ENCODE measurements at regions not wholly inside any gene's neighbourhood (a gene's known extent, or its start where the extent isn't known, plus 50 kb on each side); places are given as distances from the start of the nearest gene placed in this dataset.
"Not testable (repeated sequence)": the region's sequence is repeated elsewhere in the genome, so short reads cannot be mapped to it uniquely, and the experiment has no call there.

GRCh38 chr2:89979826-89980537 is 1288.5 kb downstream of the RPIA start:
- H3K27ac Mint-ChIP-seq, CTCF ChIA-PET, DNase-seq: not testable (repeated sequence)

DNA sequence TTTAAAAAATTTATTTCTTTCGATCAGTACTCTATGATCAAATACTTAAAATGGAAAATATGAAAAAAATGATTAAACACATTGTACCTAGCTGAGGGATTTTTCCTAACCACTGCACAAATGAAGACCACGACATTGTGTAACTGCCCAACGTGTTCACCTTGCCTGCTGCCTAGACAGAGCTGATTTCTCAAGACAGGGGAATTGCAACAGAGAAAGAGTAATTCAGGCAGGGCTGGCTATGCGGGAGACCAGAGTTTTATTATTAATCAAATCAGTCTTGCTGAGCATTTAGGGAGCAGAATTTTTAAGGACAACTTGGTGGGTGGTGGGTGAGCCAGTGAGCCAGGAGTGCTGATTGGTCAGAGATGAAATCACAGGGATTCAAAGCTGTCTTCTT is 1290.8 kb downstream of the RPIA start:
- H3K4me1 Mint-ChIP-seq, H3K36me3 Mint-ChIP-seq, CTCF ChIA-PET, H3K27me3 Mint-ChIP-seq, H3K27ac Mint-ChIP-seq, H3K9me3 Mint-ChIP-seq, DNase-seq, H3K4me3 Mint-ChIP-seq: not testable (repeated sequence)

More at GRCh38 chr2:89979826-89980537, 1288.5 kb downstream of the RPIA start:
- H3K36me3 Mint-ChIP-seq, H3K27me3 Mint-ChIP-seq, H3K4me1 Mint-ChIP-seq, H3K4me3 Mint-ChIP-seq, H3K9me3 Mint-ChIP-seq: not testable (repeated sequence)

GRCh38 chr2:89985650-89986049 is 1294.2 kb downstream of the RPIA start:
- H3K4me3 Mint-ChIP-seq: not testable (repeated sequence)

DNA sequence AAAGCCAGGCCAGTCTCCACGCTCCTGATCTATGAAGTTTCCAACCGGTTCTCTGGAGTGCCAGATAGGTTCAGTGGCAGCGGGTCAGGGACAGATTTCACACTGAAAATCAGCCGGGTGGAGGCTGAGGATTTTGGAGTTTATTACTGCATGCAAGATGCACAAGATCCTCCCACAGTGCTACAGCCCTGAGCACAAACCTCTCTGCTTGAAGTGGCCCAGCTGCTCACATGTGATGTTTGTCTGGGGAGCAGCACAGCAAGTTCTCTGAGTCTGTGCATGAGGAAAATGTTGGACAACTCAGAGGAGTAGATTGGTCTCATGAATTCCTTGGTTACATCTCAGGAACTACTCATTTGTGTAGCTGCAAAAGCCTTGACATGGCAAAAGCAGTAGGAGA is 1295.1 kb downstream of the RPIA start:
- H3K36me3 Mint-ChIP-seq, H3K27ac Mint-ChIP-seq, H3K9me3 Mint-ChIP-seq, H3K27me3 Mint-ChIP-seq, H3K4me3 Mint-ChIP-seq, DNase-seq, H3K4me1 Mint-ChIP-seq, CTCF ChIA-PET: not testable (repeated sequence)

More at GRCh38 chr2:89985650-89986049, 1294.2 kb downstream of the RPIA start:
- H3K27ac Mint-ChIP-seq, H3K36me3 Mint-ChIP-seq, DNase-seq, CTCF ChIA-PET, H3K27me3 Mint-ChIP-seq, H3K4me1 Mint-ChIP-seq, H3K9me3 Mint-ChIP-seq: not testable (repeated sequence)

- H3K36me3 Mint-ChIP-seq, H3K4me1 Mint-ChIP-seq, H3K27ac Mint-ChIP-seq, H3K4me3 Mint-ChIP-seq, DNase-seq, CTCF ChIA-PET, H3K9me3 Mint-ChIP-seq, H3K27me3 Mint-ChIP-seq: not testable (repeated sequence)
Measured at GRCh38 chr2:89996779-89997178, 1305.3 kb downstream of the RPIA start.

- H3K27ac Mint-ChIP-seq, CTCF ChIA-PET, H3K9me3 Mint-ChIP-seq, DNase-seq, H3K36me3 Mint-ChIP-seq, H3K27me3 Mint-ChIP-seq, H3K4me3 Mint-ChIP-seq, H3K4me1 Mint-ChIP-seq: not testable (repeated sequence)
Measured at GRCh38 chr2:90004553-90004952, 1313.1 kb downstream of the RPIA start.

- H3K4me1 Mint-ChIP-seq, H3K36me3 Mint-ChIP-seq, CTCF ChIA-PET, H3K9me3 Mint-ChIP-seq, DNase-seq, H3K4me3 Mint-ChIP-seq, H3K27me3 Mint-ChIP-seq, H3K27ac Mint-ChIP-seq: not testable (repeated sequence)
Measured at GRCh38 chr2:90010442-90011100, 1319.1 kb downstream of the RPIA start.

DNA sequence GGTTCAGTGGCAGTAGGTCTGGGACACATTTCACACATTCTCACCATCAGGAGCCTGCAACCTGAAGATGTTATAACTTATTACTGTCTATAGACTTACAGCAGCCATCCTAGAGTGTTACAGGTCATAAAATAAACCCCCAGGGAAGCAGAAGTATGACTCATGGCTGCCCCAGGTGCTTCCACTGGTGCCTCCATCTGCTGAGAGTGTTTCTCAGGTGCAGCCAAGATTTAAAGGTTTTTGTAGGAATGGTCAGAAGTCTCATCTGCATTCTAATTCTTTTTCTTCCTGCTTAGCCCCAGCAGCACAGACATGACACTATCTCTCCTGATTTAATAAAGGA is 1319.6 kb downstream of the RPIA start:
- H3K27ac Mint-ChIP-seq, H3K4me1 Mint-ChIP-seq, CTCF ChIA-PET, H3K36me3 Mint-ChIP-seq, H3K9me3 Mint-ChIP-seq, DNase-seq, H3K4me3 Mint-ChIP-seq, H3K27me3 Mint-ChIP-seq: not testable (repeated sequence)

- H3K36me3 Mint-ChIP-seq, H3K9me3 Mint-ChIP-seq, DNase-seq, H3K27me3 Mint-ChIP-seq, H3K27ac Mint-ChIP-seq, H3K4me3 Mint-ChIP-seq, H3K4me1 Mint-ChIP-seq, CTCF ChIA-PET: not testable (repeated sequence)
Measured at GRCh38 chr2:90019908-90020307, 1328.4 kb downstream of the RPIA start.

GRCh38 chr2:90021234-90021633 is 1329.8 kb downstream of the RPIA start:
- H3K4me3 Mint-ChIP-seq, H3K27ac Mint-ChIP-seq, H3K9me3 Mint-ChIP-seq, DNase-seq, H3K4me1 Mint-ChIP-seq, H3K36me3 Mint-ChIP-seq, CTCF ChIA-PET, H3K27me3 Mint-ChIP-seq: not testable (repeated sequence)

- H3K4me1 Mint-ChIP-seq, H3K9me3 Mint-ChIP-seq, CTCF ChIA-PET, H3K4me3 Mint-ChIP-seq, H3K27ac Mint-ChIP-seq, H3K27me3 Mint-ChIP-seq, DNase-seq, H3K36me3 Mint-ChIP-seq: not testable (repeated sequence)
Measured at GRCh38 chr2:90027231-90027643, 1335.8 kb downstream of the RPIA start.

- H3K27me3 Mint-ChIP-seq, CTCF ChIA-PET, H3K36me3 Mint-ChIP-seq, H3K27ac Mint-ChIP-seq, H3K9me3 Mint-ChIP-seq, H3K4me1 Mint-ChIP-seq, DNase-seq, H3K4me3 Mint-ChIP-seq: not testable (repeated sequence)
Measured at GRCh38 chr2:90028381-90029079, 1337.1 kb downstream of the RPIA start.

DNA sequence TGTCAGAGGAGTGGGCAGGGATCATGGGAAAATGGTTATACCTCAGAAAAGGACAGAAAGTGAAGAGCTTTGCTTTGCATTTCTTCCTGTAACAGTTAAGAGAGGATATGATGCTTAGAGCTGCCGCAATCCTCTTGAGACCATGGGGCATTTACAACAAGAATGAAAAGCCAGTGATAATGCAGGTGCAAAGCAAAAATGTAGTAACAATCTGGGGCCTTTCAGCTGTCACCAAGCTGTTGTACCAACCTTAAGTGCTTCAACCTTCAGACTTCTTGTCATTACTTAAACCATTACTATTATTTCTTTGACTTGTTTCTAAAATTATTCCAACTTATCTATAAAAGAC is 1337.6 kb downstream of the RPIA start:
- not testable (repeated sequence) for H3K27ac Mint-ChIP-seq

GRCh38 chr2:90032269-90032668 is 1340.8 kb downstream of the RPIA start:
- CTCF ChIA-PET, H3K4me1 Mint-ChIP-seq, H3K36me3 Mint-ChIP-seq, H3K27me3 Mint-ChIP-seq, H3K27ac Mint-ChIP-seq, H3K4me3 Mint-ChIP-seq, H3K9me3 Mint-ChIP-seq, DNase-seq: not testable (repeated sequence)

More for the DNA sequence above, 1337.6 kb downstream of the RPIA start:
- H3K27me3 Mint-ChIP-seq, H3K4me3 Mint-ChIP-seq, H3K9me3 Mint-ChIP-seq, DNase-seq, CTCF ChIA-PET, H3K36me3 Mint-ChIP-seq, H3K4me1 Mint-ChIP-seq: not testable (repeated sequence)

- H3K9me3 Mint-ChIP-seq, DNase-seq, CTCF ChIA-PET, H3K4me1 Mint-ChIP-seq, H3K27ac Mint-ChIP-seq, H3K36me3 Mint-ChIP-seq, H3K4me3 Mint-ChIP-seq, H3K27me3 Mint-ChIP-seq: not testable (repeated sequence)
Measured at GRCh38 chr2:90036335-90036734, 1344.9 kb downstream of the RPIA start.
